ENCODE measurements at regions not wholly inside any gene's neighbourhood (a gene's known extent, or its start where the extent isn't known, plus 50 kb on each side); places are given as distances from the start of the nearest gene placed in this dataset.

DNA sequence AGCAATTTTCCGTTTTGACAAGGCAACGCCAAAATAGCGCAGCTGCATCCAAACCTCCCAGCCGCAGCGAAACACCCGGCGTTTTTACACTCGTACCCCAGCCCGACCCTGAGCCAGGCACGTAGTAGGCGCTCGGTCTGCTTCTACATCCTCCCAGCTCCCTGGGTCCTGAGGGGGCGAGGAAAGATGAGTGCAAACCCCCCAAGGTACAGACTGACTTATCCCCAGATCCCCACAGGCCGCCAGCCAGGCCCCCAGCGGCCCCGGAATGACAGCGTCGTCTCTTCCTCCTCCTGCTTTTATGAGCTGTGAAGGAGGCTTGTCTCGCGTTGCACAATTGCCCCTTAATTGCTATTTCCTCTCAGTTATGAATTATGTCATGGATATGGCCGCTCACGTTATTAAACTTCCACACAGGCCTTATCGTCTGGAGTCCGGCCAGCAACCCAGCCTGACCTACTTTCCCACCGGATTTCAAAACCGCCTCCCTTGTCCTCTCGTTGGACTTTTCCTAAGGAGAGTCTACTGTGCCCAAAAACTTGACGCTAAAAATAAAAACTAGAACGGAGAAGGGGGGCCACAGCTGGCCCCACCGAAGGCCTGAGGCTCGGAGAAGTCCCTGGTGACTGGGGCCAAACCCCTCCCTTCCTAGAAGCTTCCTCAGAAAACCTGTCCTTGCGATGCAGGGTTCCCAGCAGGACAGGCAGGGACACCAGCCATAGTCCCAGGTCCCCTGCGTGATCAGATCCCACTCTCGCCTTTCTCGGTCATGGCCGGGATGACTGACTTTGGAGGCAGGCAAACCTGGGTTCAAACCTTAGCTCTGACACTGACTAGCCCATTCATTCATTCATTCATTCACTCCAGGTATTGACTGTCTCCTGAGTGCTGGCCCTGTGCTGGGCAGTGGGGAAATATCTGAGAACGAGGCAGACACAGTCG is 130.9 kb upstream of the PTPN1 start:
- no peak for DNase-seq

DNA sequence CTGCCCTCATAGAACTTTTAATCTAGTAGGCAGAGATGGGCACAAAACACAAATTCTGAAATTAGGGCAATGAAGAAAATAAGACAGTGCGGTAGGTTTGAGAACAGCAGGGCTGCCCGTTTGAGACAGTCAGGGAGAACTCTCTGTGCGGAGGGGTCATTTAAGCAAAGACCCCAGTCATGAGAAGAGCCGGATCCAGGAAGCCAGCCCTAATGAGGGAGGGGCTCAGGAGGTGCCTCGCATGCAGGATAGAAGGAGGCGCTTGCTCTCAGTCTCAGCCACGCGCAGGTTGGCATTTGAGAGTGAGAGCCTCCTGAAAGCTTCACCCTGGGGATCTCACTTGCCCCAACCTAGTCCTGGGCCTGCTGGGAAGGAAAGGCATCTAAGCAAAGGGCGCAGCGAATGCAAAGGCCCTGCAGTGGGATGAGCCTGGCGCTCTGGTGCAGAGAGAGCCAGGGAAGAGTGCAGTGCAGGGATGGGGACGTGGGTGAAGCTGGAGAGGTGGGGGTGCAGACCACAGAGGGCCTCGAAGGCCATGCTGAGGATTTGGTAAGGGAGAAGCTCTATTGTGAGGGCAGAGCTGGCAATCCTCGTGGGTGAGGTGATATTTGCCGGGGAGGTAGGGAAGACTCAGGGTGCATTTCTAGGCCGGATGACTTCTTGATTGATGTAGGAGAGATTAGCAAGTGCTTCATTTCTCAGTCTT is 130.0 kb upstream of the PTPN1 start:
- no peak for DNase-seq

GRCh38 chr20:50380697-50381040 is 129.5 kb upstream of the PTPN1 start:
- no peak for DNase-seq

DNA sequence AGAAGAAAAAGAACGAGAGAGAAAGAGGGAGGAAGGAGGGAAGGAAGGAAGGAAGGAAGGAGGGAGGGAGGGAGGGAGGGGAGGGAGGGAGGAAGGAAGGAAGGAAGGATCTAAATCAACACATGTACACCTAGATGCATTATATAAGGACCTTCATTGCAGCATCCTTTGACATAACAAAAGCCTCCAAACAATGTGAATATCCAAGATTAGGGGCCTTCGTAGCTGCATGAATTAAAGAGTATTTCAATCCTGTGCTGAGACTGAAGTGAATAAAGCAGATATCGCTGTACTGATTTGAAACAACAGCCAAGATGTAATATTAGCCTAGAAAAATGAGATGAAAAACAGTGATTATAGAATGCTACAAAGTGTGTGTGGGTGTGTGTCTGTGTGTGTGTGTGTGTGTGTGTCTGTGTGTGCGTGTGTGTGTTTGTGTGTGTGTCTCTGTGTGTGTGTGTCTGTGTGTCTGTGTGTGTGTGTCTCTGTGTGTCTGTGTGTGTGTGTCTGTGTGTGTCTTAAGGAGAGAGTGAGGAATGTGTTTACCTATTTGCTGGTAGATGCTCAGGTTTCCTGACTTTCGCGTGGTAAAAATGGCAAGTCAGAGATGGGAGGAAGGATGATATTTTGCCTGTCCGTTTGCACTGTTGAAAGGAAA is 129.0 kb upstream of the PTPN1 start:
- DNase-seq: no peak

GRCh38 chr20:50381771-50382593 is 128.2 kb upstream of the PTPN1 start:
- no peak for DNase-seq

GRCh38 chr20:50385733-50386640 is 124.2 kb upstream of the PTPN1 start:
- no peak for DNase-seq

- no peak for DNase-seq
Observed at GRCh38 chr20:50386641-50386960, 123.6 kb upstream of the PTPN1 start.

GRCh38 chr20:50387218-50387995 is 122.8 kb upstream of the PTPN1 start:
- no peak for DNase-seq

DNA sequence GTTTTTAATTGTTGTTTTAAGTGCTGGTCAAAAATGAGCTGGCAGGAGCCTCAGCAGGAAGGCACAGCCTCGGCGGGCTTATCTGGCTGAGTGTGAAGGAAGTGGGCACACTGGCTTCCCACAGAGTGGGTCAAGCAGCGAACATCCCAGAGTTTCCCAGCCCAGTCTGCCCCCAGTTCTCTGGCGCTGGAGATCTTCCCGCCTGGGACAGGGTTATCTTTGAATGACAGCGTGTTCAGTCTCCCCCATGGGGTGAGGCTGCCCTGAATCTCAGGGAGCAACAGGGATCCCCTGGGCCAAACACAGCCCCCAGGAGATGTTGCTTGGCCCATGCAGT is 122.2 kb upstream of the PTPN1 start:
- no peak for DNase-seq

DNA sequence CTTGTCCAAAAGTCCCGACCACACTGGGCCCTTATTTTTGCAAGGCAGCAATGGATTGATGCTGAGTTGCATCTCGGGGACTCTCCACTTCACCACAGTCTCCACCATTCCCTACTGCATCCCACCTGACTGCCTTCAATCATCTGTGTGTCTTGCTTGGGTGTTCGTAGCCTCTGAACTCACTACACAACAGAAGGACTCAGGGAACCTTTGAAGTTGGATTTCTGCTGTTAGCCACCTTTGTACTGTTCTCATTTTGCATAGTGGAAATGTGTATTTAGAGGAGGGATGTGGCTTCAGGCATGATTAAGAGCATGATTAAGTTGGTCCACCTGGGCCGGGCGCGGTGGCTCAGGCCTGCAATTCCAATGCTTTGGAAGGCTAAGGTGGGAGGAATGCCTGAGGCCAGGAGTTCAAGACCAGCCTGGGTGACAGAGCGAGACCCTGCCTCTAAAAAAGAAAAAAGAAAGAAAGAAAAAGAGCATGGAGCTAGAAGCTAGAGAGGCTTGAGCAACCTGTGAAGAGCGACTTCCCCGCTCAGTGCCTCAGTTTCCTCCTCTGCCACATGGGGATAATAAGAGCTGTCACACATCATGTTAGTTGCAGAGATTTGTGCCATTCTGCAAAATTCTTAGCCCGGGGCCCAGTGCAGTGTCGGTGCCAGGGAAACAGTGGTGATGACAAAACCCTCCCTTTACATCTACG is 121.3 kb upstream of the PTPN1 start:
- no peak for DNase-seq

DNA sequence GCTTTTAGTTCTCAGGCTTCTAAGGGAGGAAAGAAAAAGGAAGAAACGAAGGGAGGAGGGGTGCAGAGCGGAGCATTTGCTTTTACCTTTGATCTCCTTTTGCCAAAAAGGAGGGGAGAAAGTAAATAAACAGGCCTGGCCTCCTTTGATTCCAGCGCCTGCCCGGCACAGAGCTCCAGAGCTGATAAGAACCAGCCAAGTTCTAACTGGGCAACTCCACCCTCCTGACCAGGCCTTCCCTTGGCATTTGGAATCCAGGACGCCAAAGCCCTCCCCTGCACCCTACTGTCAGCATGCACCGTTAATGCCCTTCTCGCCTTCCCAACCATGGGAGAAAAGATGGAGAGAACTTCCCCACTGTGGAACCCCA is 120.8 kb upstream of the PTPN1 start:
- DNase-seq: no peak

DNA sequence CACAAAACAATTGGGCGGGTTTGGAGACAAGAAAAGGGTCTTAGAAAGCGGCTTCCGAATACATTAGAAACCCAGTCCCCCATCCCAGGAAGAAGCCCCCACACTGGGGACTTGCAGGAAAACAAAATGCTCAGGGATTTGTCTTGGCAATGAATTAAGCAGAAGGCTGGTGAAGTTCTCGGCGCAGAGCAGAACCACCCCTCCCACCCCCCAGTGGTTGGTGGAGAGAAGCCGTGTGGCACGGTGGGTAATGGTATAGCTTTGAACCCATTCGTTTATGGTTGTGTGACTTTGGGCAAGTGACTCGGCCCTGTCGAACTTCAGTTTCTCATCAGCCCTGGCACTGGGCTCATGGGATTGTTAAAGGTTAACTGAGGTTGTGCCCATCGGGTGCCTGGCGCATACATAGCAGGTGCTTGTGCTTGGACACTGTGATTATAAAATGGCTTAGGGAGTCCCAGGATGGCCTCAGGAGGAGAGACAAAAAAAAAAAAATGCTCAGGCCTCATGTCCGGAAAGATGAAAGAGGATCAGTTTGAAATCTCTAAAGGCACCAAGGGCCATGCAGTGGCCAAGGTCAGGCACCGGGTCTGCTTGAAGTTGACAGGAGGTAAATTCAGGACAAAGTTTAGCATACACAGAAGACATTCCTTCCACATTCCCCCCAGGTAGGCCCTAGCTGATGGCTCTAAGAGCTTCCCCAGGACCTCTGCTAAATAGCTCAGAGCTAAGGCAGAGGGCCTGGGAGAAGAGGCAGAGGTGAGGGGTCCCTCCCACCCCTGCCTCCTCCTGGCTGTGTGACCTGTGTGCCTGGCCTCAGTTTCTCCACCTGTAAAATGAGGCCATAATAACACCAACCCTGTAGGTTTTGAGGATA is 120.1 kb upstream of the PTPN1 start:
- no peak for DNase-seq

GRCh38 chr20:50390685-50391443 is 119.3 kb upstream of the PTPN1 start:
- DNase-seq: no peak

GRCh38 chr20:50391444-50392137 is 118.6 kb upstream of the PTPN1 start:
- no peak for DNase-seq

- DNase-seq: no peak
Observed at GRCh38 chr20:50392138-50392866, 117.9 kb upstream of the PTPN1 start.

- no peak for DNase-seq
Observed at GRCh38 chr20:50393242-50393641, 116.9 kb upstream of the PTPN1 start.

DNA sequence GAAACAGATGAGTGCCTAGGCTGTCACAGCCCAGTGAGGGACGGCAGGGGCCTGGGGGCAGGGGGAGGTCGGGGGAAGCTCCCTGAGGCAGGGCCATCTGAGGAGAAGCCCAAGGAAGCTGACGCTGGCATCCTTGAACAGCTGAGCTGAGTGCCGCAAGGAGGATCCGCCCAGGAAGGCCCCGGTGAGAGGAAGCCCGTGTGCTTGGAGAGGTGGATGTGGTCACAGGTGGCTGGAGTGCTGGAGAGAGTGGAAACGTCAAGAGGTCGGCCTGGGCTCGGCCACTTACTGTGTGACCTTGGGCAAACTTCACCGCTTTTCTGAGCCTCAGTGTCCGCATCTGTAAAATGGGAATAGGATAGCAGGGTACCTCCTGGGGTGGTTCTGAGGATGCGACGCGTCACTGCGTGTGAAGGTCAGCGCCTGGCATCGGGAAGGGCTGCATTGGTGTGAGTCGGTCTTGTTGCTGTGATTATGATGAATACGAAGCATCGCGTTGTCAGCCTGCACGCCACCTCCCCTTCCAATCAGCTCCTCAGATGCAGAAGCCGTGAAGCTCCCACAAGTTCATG is 116.1 kb upstream of the PTPN1 start:
- DNase-seq: no peak
